ENCODE measurements at regions not wholly inside any gene's neighbourhood (a gene's known extent, or its start where the extent isn't known, plus 50 kb on each side); places are given as distances from the start of the nearest gene placed in this dataset.

DNA sequence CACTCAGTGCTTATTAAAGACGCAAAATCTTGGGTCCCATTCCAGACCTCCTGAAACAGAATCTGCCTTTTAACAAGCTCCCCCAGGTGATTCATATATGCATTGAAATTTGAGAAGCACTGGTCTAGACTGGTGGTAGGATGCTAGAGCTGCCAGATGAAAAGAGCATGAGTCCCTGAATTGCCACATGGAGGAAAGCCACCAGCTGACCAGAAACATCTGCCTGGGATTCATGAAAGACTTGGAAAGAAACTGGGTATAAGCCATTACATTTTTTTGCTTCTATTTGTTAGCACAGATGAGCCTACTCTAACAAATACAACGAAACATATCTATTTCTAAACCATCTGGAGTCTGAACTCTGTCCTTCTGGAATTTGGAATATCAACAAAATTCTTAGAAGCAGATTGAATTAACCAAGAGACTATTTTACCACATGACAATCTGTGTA is 228.9 kb downstream of the RBM43 start:
- Histone ChIP-seq H3K9me3 (ENCODE audit: control insufficient read depth in 2 of 2, low read length in 2 of 2) (no peaks in the 10 kb centered on the region), H3K9ac (ENCODE audit: low read length in 2 of 2) (no peak overlapping the region), H3K4me3 (ENCODE audit: low read length in 2 of 2) (no peak overlapping the region), H3K27ac (ENCODE audit: low read length) (no peak overlapping the region), H3K4me1 (ENCODE audit: control insufficient read depth, insufficient read depth, low read length) (no peaks in the 10 kb centered on the region), H3K27me3 (ENCODE audit: control insufficient read depth in 1 of 2, insufficient read depth in 2 of 2, low read length in 2 of 2) (no peaks in the 10 kb centered on the region), H3K36me3 (ENCODE audit: control insufficient read depth in 2 of 2, insufficient read depth in 2 of 2, low read length in 2 of 2) (no peaks in the 10 kb centered on the region)

DNA sequence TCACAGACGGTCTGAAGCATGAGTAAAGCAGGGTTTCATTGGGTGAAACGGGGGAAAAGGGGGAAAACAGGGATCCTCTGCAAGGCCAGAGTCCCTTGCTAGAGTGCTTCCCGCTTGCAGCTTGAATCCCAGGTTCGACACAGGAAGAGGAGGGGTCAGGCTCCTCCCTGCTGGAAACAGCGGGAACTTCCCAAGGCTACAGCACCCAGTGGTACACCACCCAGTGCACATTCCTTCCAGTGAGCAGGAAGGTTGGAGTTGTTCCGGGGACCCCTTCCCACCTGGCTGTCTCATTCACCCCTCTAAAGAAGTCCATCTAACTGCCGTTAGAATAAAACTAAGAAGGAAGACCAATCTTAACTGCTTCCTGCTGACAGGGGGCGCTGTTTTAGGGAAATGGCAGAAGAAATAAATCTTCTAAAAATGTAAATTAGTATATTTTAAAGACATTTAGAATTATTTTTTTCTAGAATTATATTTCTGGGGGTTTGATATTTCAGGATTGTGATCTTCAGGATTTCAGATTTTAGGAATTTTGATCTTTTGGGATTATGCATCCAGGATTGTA is 230.9 kb downstream of the RBM43 start:
- Histone ChIP-seq H3K9ac (ENCODE audit: low read length in 2 of 2) (no peak overlapping the region), H3K27ac (ENCODE audit: low read length) (no peak overlapping the region), H3K27me3 (ENCODE audit: control insufficient read depth in 1 of 2, insufficient read depth in 2 of 2, low read length in 2 of 2) (no peaks in the 10 kb centered on the region), H3K4me1 (ENCODE audit: control insufficient read depth, insufficient read depth, low read length) (no peaks in the 10 kb centered on the region), H3K36me3 (ENCODE audit: control insufficient read depth in 2 of 2, insufficient read depth in 2 of 2, low read length in 2 of 2) (no peaks in the 10 kb centered on the region), H3K9me3 (ENCODE audit: control insufficient read depth in 2 of 2, low read length in 2 of 2) (no peaks in the 10 kb centered on the region), H3K4me3 (ENCODE audit: low read length in 2 of 2) (no peak overlapping the region)

DNA sequence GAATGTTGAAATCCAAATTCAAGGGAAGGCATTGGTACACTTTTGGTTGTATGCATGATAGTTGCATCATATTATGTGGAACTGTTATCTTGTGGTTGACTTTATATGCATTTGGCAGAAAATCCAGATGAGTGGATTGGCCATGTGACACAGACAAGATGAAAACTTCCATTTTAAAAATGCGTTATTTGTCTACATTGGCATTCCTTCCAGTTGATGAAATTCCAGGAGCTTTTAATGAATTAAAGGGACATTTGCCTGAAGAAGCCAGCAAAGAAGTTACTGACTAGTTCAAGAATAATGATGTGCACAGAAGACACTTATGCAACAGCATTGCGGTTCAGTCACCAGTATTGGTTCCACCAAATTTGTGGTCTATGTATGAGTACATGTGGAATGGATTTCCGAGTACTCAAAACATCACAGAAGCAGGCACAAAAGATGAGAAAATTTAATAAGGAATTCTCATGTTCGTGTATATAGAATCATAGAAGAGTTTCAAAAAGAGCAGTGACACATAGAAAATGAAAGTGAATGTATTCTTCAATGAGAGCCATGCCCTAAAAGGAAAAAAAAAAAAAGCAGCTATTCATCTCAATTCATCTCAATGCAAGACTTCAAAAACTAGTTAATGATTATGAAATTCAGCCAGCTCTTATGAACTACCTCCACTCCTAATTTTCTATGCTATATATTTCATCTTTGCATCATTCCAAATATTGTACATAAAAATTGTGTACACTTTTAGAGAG is 232.1 kb downstream of the RBM43 start:
- no peaks in the 10 kb centered on the region for H3K36me3 ChIP-seq (ENCODE audit: control insufficient read depth in 2 of 2, insufficient read depth in 2 of 2, low read length in 2 of 2)
- no peak overlapping the region for H3K9ac ChIP-seq (ENCODE audit: low read length in 2 of 2)
- H3K9me3 ChIP-seq (ENCODE audit: control insufficient read depth in 2 of 2, low read length in 2 of 2), result no peaks in the 10 kb centered on the region
- H3K27ac ChIP-seq (ENCODE audit: low read length), result no peak overlapping the region
- no peaks in the 10 kb centered on the region for H3K27me3 ChIP-seq (ENCODE audit: control insufficient read depth in 1 of 2, insufficient read depth in 2 of 2, low read length in 2 of 2)
- no peaks in the 10 kb centered on the region for H3K4me1 ChIP-seq (ENCODE audit: control insufficient read depth, insufficient read depth, low read length)
- no peak overlapping the region for H3K4me3 ChIP-seq (ENCODE audit: low read length in 2 of 2)

GRCh38 chr2:151028691-151029176 is 232.9 kb downstream of the RBM43 start:
- no peaks in the 10 kb centered on the region for H3K4me1 ChIP-seq (ENCODE audit: control insufficient read depth, insufficient read depth, low read length)
- H3K27ac ChIP-seq (ENCODE audit: low read length), result no peak overlapping the region

DNA sequence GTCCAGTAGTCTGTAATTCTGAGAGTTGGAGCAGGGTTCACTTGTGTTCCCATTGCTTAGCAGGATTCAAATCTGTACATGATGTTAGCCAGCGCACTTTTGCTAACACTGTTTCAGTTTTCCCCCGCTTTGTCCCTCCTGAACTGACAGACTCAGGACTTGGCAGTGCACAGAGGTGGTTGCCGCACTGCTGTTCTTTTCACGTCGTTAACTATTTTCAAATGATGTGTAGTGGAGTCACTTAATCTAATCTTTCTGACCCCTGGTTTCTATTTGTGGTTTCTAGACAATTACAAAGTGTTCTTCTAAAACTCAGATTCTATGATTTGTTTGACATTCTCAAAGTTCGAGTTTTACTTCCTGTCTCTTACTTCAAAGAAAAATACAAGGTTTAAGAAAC is 234.5 kb downstream of the RBM43 start:
- H3K9ac ChIP-seq (ENCODE audit: low read length in 2 of 2), result no peak overlapping the region
- no peak overlapping the region for H3K4me3 ChIP-seq (ENCODE audit: low read length in 2 of 2)
- H3K4me1 ChIP-seq (ENCODE audit: control insufficient read depth, insufficient read depth, low read length), result no peaks in the 10 kb centered on the region
- H3K36me3 ChIP-seq (ENCODE audit: control insufficient read depth in 2 of 2, insufficient read depth in 2 of 2, low read length in 2 of 2), result no peaks in the 10 kb centered on the region
- no peaks in the 10 kb centered on the region for H3K9me3 ChIP-seq (ENCODE audit: control insufficient read depth in 2 of 2, low read length in 2 of 2)
- H3K27ac ChIP-seq (ENCODE audit: low read length), result no peak overlapping the region
- H3K27me3 ChIP-seq (ENCODE audit: control insufficient read depth in 1 of 2, insufficient read depth in 2 of 2, low read length in 2 of 2), result no peaks in the 10 kb centered on the region

More at GRCh38 chr2:151028691-151029176, 232.9 kb downstream of the RBM43 start:
- Histone ChIP-seq H3K27me3 (ENCODE audit: control insufficient read depth in 1 of 2, insufficient read depth in 2 of 2, low read length in 2 of 2) (no peaks in the 10 kb centered on the region), H3K4me3 (ENCODE audit: low read length in 2 of 2) (no peak overlapping the region), H3K9me3 (ENCODE audit: control insufficient read depth in 2 of 2, low read length in 2 of 2) (no peaks in the 10 kb centered on the region), H3K36me3 (ENCODE audit: control insufficient read depth in 2 of 2, insufficient read depth in 2 of 2, low read length in 2 of 2) (no peaks in the 10 kb centered on the region), H3K9ac (ENCODE audit: low read length in 2 of 2) (no peak overlapping the region)

- H3K4me1 ChIP-seq (ENCODE audit: control insufficient read depth, insufficient read depth, low read length), result peaks cover 4% of the 10 kb centered on the region
- H3K4me3 ChIP-seq (ENCODE audit: low read length in 2 of 2), result no peak overlapping the region
- H3K9ac ChIP-seq (ENCODE audit: low read length in 2 of 2), result no peak overlapping the region
- no peaks in the 10 kb centered on the region for H3K36me3 ChIP-seq (ENCODE audit: control insufficient read depth in 2 of 2, insufficient read depth in 2 of 2, low read length in 2 of 2)
- H3K9me3 ChIP-seq (ENCODE audit: control insufficient read depth in 2 of 2, low read length in 2 of 2), result no peaks in the 10 kb centered on the region
- H3K27ac ChIP-seq (ENCODE audit: low read length), result no peak overlapping the region
- no peaks in the 10 kb centered on the region for H3K27me3 ChIP-seq (ENCODE audit: control insufficient read depth in 1 of 2, insufficient read depth in 2 of 2, low read length in 2 of 2)
Measured at GRCh38 chr2:151025816-151026215, 235.8 kb downstream of the RBM43 start.

DNA sequence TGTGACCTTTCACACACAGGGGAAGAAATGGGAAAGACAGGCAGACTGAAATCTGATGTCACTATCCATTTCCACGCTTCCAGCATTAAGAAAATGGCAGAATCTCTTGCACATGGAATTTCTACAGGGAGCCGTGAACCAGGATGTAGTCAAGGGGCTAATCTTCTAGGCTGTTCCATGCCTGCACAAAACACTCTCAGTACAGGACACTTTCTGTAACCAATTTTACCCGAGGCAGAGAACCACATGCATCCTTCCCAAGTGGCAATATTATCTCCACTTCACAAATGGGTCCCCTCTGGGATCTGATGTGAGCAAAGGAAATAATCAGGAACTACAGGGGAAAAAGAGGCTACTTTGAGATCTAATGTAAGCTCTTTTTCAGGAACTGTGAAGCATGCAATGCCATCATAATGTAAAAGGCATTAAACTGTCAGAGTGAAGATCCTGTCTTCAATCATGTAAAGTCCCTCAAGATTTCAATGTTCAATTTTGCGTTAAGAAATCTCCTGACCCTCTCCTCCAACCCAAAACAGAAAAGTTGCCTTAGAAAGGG is 236.9 kb downstream of the RBM43 start:
- H3K4me3 ChIP-seq (ENCODE audit: low read length in 2 of 2), result no peak overlapping the region
- no peaks in the 10 kb centered on the region for H3K27me3 ChIP-seq (ENCODE audit: control insufficient read depth in 1 of 2, insufficient read depth in 2 of 2, low read length in 2 of 2)
- H3K4me1 ChIP-seq (ENCODE audit: control insufficient read depth, insufficient read depth, low read length), result peaks cover 4% of the 10 kb centered on the region
- no peaks in the 10 kb centered on the region for H3K36me3 ChIP-seq (ENCODE audit: control insufficient read depth in 2 of 2, insufficient read depth in 2 of 2, low read length in 2 of 2)
- no peaks in the 10 kb centered on the region for H3K9me3 ChIP-seq (ENCODE audit: control insufficient read depth in 2 of 2, low read length in 2 of 2)
- H3K27ac ChIP-seq (ENCODE audit: low read length), result no peak overlapping the region
- no peak overlapping the region for H3K9ac ChIP-seq (ENCODE audit: low read length in 2 of 2)

DNA sequence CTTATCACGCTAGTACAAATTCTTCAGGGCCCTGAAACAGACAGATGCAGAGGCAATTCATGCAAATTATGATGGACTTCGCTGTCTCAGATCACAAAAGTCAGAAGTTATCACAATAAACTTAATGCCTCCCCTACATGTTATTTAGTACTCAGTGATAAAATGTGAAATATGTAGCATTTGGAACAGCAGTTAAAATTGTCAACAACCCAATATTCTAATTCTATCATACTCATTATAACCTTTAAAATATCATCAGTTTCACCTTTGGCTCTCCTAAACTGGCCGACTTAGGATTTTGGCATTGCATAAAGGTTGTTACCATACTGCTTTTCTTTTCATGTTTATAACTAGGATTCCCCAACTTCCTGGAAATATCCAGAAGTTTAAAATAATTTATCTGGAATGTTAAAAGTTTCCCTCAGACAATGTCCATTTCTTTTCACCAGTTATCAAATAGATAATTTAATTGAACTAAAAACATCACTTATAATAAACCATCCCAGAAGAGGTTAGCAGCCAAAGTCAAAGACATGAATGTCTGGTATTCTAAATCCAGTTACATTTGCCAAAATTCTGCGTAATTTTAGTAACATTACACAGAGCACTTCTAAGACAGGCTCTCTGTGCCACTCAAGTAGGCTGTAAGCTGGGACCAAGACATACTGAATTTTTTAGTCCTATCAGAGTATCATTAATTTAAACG is 239.8 kb downstream of the RBM43 start:
- no peak overlapping the region for H3K27ac ChIP-seq (ENCODE audit: low read length)
- H3K27me3 ChIP-seq (ENCODE audit: control insufficient read depth in 1 of 2, insufficient read depth in 2 of 2, low read length in 2 of 2), result no peaks in the 10 kb centered on the region
- H3K4me3 ChIP-seq (ENCODE audit: low read length in 2 of 2), result no peak overlapping the region
- no peaks in the 10 kb centered on the region for H3K9me3 ChIP-seq (ENCODE audit: control insufficient read depth in 2 of 2, low read length in 2 of 2)
- no peaks in the 10 kb centered on the region for H3K36me3 ChIP-seq (ENCODE audit: control insufficient read depth in 2 of 2, insufficient read depth in 2 of 2, low read length in 2 of 2)
- H3K9ac ChIP-seq (ENCODE audit: low read length in 2 of 2), result no peak overlapping the region
- peaks cover 4% of the 10 kb centered on the region for H3K4me1 ChIP-seq (ENCODE audit: control insufficient read depth, insufficient read depth, low read length)

GRCh38 chr2:151020411-151020810 is 241.3 kb downstream of the RBM43 start:
- H3K36me3 ChIP-seq (ENCODE audit: control insufficient read depth in 2 of 2, insufficient read depth in 2 of 2, low read length in 2 of 2), result no peaks in the 10 kb centered on the region
- H3K27me3 ChIP-seq (ENCODE audit: control insufficient read depth in 1 of 2, insufficient read depth in 2 of 2, low read length in 2 of 2), result no peaks in the 10 kb centered on the region
- no peak overlapping the region for H3K4me3 ChIP-seq (ENCODE audit: low read length in 2 of 2)

DNA sequence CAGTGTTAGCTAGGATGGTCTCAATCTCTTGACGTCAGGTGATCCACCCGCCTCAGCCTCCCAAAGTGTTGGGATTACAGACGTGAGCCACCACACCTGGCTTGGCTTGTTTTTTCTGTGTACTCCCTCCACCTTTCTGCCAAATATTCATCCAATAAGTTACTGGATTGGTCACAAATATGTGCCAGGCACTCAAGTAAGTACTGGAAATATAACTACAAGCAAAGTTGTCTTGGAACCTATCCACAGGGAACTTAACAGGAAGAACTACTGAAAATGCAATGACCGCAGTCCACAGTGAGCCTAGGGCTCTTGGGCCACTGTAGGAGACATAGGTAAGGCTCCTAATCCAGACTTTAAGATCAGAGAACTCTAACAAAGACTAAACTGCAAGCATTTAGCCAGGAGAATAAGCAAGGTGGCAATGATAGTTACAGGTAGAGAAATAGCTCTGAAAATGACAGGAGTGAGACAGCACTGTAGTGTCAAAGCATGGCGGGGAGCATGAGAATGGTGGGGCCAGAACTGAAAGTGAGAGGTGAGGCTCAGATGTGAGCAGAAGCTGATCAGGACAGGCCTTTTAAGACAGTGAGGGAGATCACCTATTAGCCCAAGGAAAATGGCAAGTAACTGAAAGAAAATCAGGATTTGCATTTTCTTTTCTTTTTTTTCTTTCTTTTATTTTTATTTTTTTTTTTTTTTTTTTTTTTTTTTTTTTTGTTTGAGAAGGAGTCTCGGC is 252.1 kb downstream of the RBM43 start:
- H3K36me3 ChIP-seq (ENCODE audit: control insufficient read depth in 2 of 2, insufficient read depth in 2 of 2, low read length in 2 of 2), result no peaks in the 10 kb centered on the region
- no peak overlapping the region for H3K27ac ChIP-seq (ENCODE audit: low read length)
- H3K9ac ChIP-seq (ENCODE audit: low read length in 2 of 2), result no peak overlapping the region
- no peak overlapping the region for H3K4me3 ChIP-seq (ENCODE audit: low read length in 2 of 2)
- H3K9me3 ChIP-seq (ENCODE audit: control insufficient read depth in 2 of 2, low read length in 2 of 2), result no peaks in the 10 kb centered on the region
- no peaks in the 10 kb centered on the region for H3K27me3 ChIP-seq (ENCODE audit: control insufficient read depth in 1 of 2, insufficient read depth in 2 of 2, low read length in 2 of 2)
- no peaks in the 10 kb centered on the region for H3K4me1 ChIP-seq (ENCODE audit: control insufficient read depth, insufficient read depth, low read length)

More at GRCh38 chr2:151020411-151020810, 241.3 kb downstream of the RBM43 start:
- Histone ChIP-seq H3K27ac (ENCODE audit: low read length) (no peak overlapping the region), H3K9me3 (ENCODE audit: control insufficient read depth in 2 of 2, low read length in 2 of 2) (no peaks in the 10 kb centered on the region), H3K9ac (ENCODE audit: low read length in 2 of 2) (no peak overlapping the region), H3K4me1 (ENCODE audit: control insufficient read depth, insufficient read depth, low read length) (peaks cover 4% of the 10 kb centered on the region)

All from stomach smooth muscle (tissue), 2 donors.